ENCODE measurements at regions not wholly inside any gene's neighbourhood (a gene's known extent, or its start where the extent isn't known, plus 50 kb on each side); places are given as distances from the start of the nearest gene placed in this dataset.

GRCh38 chr4:140281828-140282552 is 91.5 kb upstream of the SCOC start:
- DNase-seq (ENCODE audit: low read depth) = no peak

- no peak for DNase-seq (ENCODE audit: low read depth)
Measured at GRCh38 chr4:140277576-140277975, 95.9 kb upstream of the SCOC start.

GRCh38 chr4:140271553-140271952 is 101.9 kb upstream of the SCOC start:
- no peak for DNase-seq (ENCODE audit: low read depth)

- DNase-seq (ENCODE audit: low read depth) = no peak
Measured at GRCh38 chr4:140269369-140269768, 104.1 kb upstream of the SCOC start.

- no peak for DNase-seq (ENCODE audit: low read depth)
Measured at GRCh38 chr4:140268186-140268841, 105.1 kb upstream of the SCOC start.

- no peak for DNase-seq (ENCODE audit: low read depth)
Measured at GRCh38 chr4:140267576-140267975, 105.9 kb upstream of the SCOC start.

GRCh38 chr4:140266958-140267568 is 106.4 kb upstream of the SCOC start:
- no peak for DNase-seq (ENCODE audit: low read depth)

- no peak for DNase-seq (ENCODE audit: low read depth)
Measured at GRCh38 chr4:140260227-140260626, 106.2 kb upstream of the MAML3 start.

GRCh38 chr4:140258476-140258875 is 104.5 kb upstream of the MAML3 start:
- DNase-seq (ENCODE audit: low read depth) = no peak

- no peak for DNase-seq (ENCODE audit: low read depth)
Measured at GRCh38 chr4:140257461-140258305, 103.7 kb upstream of the MAML3 start.

GRCh38 chr4:140256941-140257340 is 103.0 kb upstream of the MAML3 start:
- DNase-seq (ENCODE audit: low read depth) = no peak

GRCh38 chr4:140256335-140256734 is 102.4 kb upstream of the MAML3 start:
- DNase-seq (ENCODE audit: low read depth) = no peak

GRCh38 chr4:140255927-140256326 is 101.9 kb upstream of the MAML3 start:
- no peak for DNase-seq (ENCODE audit: low read depth)

GRCh38 chr4:140255467-140255866 is 101.5 kb upstream of the MAML3 start:
- DNase-seq (ENCODE audit: low read depth) = no peak

- DNase-seq (ENCODE audit: low read depth) = no peak
Measured at GRCh38 chr4:140254651-140255299, 100.8 kb upstream of the MAML3 start.

GRCh38 chr4:140253556-140254027 is 99.6 kb upstream of the MAML3 start:
- no peak for DNase-seq (ENCODE audit: low read depth)

- peak; percentile 39 for DNase-seq (ENCODE audit: low read depth)
Measured at GRCh38 chr4:140252742-140253555, 99.0 kb upstream of the MAML3 start.

- DNase-seq (ENCODE audit: low read depth) = no peak
Measured at GRCh38 chr4:140252141-140252741, 98.3 kb upstream of the MAML3 start.

- DNase-seq (ENCODE audit: low read depth) = no peak
Measured at GRCh38 chr4:140251571-140251970, 97.6 kb upstream of the MAML3 start.

- no peak for DNase-seq (ENCODE audit: low read depth)
Measured at GRCh38 chr4:140250989-140251552, 97.1 kb upstream of the MAML3 start.

All from stimulated activated CD8-positive, alpha-beta memory T cell treated with anti-CD3 and anti-CD28 coated beads, Interleukin-12 subunit alpha, Interleukin-12 subunit beta, amount 100 ng/mL, for 4 hours (primary cell).